SKM-1 treated with dmso at 0.1 percent for 144 hours (cell line): ENCODE measurements at regions not wholly inside any gene's neighbourhood (a gene's known extent, or its start where the extent isn't known, plus 50 kb on each side); places are given as distances from the start of the nearest gene placed in this dataset.

Experiments
- DNase-seq: peaks from one replicate; lab custom pipeline; 2025; ENCODE audit not compliant: unreplicated experiment; lab: John Stamatoyannopoulos, UW

GRCh38 chr2:19846567-19846966 lies 55.2 kb downstream of the TTC32 start:
- no peak for DNase-seq

DNA sequence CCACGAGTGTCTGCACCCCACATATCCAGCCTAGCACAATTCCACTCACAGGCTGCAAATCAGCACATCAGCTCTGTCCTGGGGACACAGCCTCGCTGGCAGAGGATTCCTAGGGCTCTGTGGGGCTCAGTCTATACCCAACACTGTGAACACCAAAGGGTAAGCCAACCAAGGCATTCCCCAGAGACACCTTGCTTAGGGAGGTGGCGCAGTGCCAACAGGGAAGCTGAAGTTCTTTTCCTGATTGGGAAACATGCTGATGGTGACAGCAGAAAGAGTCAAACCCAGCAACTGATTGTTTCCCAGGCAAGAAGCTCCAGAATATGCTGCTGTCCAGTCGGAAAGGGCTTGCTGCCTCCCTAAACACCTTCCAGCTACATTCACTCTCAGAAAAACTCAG lies 55.8 kb downstream of the TTC32 start:
- no peak for DNase-seq

GRCh38 chr2:19845323-19845920 lies 56.4 kb downstream of the TTC32 start:
- DNase-seq: no peak

GRCh38 chr2:19844750-19845149 lies 57.0 kb downstream of the TTC32 start:
- no peak for DNase-seq

GRCh38 chr2:19843992-19844515 lies 57.7 kb downstream of the TTC32 start:
- no peak for DNase-seq

DNA sequence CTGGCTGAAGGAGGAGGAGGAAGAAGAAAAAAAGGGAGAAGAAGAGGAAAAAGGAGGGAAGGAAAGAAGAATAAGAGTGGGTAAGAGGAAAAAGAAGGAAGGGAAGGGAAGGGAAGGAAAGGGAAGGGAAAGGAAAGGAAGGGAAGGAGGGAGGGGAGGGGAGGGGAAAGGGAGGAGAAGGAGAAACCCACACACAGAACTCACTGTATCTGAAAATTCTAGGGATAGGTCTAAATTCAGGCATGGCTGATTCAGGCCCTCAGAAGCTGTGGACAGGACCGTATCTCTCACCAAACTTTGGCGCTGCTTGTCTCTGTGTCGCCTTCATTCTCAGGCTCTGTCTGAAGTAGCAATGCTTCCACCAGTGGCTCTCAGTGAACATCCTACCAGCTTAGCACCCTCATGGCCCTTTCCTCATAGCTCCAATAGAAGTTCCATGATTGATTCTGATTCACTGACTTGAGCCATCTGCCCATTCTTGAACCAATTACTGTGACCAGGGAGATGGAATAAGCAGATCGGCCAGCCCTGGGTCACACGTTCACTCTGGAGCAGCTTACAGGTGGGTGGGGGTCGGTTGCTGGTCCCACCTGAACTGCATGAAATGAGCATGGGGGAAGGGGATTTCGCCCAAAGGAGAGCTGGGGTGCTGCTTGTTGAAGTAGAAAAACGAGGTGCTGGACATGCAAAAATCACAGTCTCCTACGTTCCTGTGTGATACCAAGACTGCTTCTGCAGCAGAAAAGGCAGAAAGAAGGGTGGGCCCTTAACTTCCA lies 59.7 kb downstream of the TTC32 start:
- DNase-seq: no peak

- DNase-seq: no peak
These were observed 62.3 kb downstream of the TTC32 start for GRCh38 chr2:19839438-19839837.

DNA sequence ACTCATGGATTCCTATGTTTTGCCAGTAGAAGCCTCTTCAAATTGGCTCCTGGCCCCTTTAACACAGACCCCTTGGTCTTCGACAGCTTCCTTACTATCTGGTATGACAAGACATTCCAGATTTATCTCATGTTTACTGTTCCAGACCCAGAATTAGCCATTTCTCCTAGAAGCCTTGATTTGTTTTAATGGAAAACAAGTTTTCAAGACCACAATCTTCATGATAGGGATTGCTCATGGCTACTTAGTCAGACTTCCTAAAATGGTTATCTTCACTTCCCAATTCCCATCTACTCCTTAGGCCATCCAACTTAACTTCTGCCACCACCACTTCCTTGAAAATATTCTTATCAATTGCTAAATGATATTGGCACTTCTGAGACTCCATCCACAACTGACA lies 63.2 kb downstream of the TTC32 start:
- no peak for DNase-seq

- DNase-seq: no peak
These were observed 64.5 kb downstream of the TTC32 start for GRCh38 chr2:19837235-19837766.

GRCh38 chr2:19835781-19836281 lies 66.0 kb downstream of the TTC32 start:
- no peak for DNase-seq

DNA sequence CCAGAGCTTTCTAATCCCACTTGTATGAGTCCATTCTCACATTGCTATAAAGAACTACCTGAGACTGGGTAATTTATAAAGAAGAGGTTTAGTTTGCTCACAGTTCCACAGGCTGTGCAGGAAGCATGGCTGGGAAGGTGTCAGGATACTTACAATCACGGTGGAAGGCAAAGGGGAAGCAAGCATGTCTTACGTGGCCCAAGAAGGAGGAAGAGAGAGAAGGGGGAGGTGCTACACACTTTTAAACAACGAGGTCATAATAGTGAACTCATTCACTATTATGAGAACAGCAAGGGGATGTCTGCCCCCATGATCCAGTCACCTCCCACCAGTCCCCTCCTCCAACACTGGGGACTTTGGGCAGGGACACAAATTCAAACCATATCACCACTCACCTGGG lies 67.8 kb downstream of the TTC32 start:
- no peak for DNase-seq

GRCh38 chr2:19829672-19830071 lies 72.1 kb downstream of the TTC32 start:
- DNase-seq: no peak

GRCh38 chr2:19826874-19827273 lies 74.9 kb downstream of the TTC32 start:
- no peak for DNase-seq

GRCh38 chr2:19823507-19823906 lies 78.3 kb downstream of the TTC32 start:
- DNase-seq: no peak

- no peak for DNase-seq
These were observed 82.4 kb downstream of the TTC32 start for GRCh38 chr2:19819097-19820065.

DNA sequence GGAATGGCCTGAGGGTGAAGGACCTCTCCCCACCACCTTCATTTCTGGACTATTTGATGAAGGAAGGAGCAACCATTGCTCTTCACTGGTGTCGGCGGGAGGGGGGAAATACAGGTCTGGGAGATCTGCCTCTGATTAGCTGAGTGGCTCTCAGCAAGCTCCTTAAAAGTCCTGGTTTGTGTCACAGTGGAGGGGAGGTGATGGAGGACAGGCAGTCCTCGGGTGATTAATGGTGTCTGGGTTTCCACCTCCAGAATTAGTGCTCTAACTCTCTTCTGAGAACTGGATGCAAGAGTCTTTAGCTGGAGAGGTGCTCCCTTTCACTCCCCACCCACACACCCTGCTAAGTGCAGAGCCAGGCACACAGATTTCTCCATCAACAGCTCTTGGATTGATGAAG lies 83.2 kb downstream of the TTC32 start:
- no peak for DNase-seq

GRCh38 chr2:19818039-19818438 lies 83.7 kb downstream of the TTC32 start:
- DNase-seq: no peak

GRCh38 chr2:19815746-19816145 lies 86.0 kb downstream of the TTC32 start:
- no peak for DNase-seq

GRCh38 chr2:19812166-19812565 lies 89.6 kb downstream of the TTC32 start:
- no peak for DNase-seq

DNA sequence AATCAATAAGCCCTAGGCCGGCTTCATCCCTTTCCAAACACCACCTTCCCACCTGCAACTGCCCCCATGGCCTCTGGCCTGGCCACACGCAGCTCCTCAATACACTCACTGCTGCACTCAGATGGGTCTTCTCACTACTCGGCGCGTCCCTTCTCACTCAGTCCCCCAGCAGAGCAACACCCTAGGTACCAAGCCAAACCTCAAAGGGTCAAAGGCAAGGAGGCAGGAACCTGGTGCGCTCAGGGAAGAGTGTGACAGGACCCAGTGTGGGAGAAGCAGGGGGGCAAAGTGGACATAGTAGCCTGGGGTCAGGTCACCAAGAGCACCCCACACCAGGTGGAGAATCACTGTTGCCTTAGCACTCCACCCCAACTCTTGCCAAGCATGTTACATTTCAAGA lies 90.6 kb downstream of the TTC32 start:
- no peak for DNase-seq

- no peak for DNase-seq
These were observed 91.1 kb downstream of the TTC32 start for GRCh38 chr2:19810637-19811036.
